Loucy (cell line): ENCODE measurements at regions not wholly inside any gene's neighbourhood (a gene's known extent, or its start where the extent isn't known, plus 50 kb on each side); places are given as distances from the start of the nearest gene placed in this dataset.

Experiments used
- EZH2phosphoT487 ChIP-seq: fragments of 200-600 bp; IDR thresholded peaks from 2 replicates; pipeline ENCODE4 v1.6.1; 2018; ENCODE audit warnings: antibody characterized with exemption, mild to moderate bottlenecking, moderate library complexity, borderline replicate concordance
- TF ChIP-seq, protein P1 (sequence below): fragments of 200-600 bp; sonication (generic); conservative IDR thresholded peaks from 2 replicates; pipeline ENCODE4 v1.5.1; 2014; ENCODE audit warnings: mild to moderate bottlenecking, antibody characterized with exemption, low read length

- TF ChIP-seq, protein P1, sequence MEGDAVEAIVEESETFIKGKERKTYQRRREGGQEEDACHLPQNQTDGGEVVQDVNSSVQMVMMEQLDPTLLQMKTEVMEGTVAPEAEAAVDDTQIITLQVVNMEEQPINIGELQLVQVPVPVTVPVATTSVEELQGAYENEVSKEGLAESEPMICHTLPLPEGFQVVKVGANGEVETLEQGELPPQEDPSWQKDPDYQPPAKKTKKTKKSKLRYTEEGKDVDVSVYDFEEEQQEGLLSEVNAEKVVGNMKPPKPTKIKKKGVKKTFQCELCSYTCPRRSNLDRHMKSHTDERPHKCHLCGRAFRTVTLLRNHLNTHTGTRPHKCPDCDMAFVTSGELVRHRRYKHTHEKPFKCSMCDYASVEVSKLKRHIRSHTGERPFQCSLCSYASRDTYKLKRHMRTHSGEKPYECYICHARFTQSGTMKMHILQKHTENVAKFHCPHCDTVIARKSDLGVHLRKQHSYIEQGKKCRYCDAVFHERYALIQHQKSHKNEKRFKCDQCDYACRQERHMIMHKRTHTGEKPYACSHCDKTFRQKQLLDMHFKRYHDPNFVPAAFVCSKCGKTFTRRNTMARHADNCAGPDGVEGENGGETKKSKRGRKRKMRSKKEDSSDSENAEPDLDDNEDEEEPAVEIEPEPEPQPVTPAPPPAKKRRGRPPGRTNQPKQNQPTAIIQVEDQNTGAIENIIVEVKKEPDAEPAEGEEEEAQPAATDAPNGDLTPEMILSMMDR = no peak
- TF ChIP-seq EZH2phosphoT487 = no peak
Measured at GRCh38 chr13:90742381-90742780, 605.1 kb upstream of the MIR17HG start.
